ENCODE measurements at regions not wholly inside any gene's neighbourhood (a gene's known extent, or its start where the extent isn't known, plus 50 kb on each side); places are given as distances from the start of the nearest gene placed in this dataset.

GRCh38 chr4:171478181-171478580, 335.0 kb upstream of the GALNTL6 start:
- ChIA-PET CTCF (ENCODE audit: low intra/inter-chr PET ratio) (no interaction called here), POLR2A (no interaction called here)
- no peak for FAIRE-seq
- no peak overlapping the region for H3K4me3 ChIP-seq
- BruUV-seq (replicated peaks): no TSS peak
- H3K9me3 ChIP-seq (replicated peaks; ENCODE audit: control insufficient read depth, insufficient read depth, low read depth, low read length): no peaks in the 10 kb centered on the region
- H3K27me3 ChIP-seq (ENCODE audit: control insufficient read depth in 2 of 2, insufficient read depth in 2 of 2, low read length in 2 of 2): no peaks in the 10 kb centered on the region
- no peak overlapping the region for H3K9ac ChIP-seq (ENCODE audit: insufficient read depth in 1 of 2, low read depth in 2 of 2, low read length in 2 of 2)
- no peaks in the 10 kb centered on the region for H4K20me1 ChIP-seq (replicated peaks; ENCODE audit: control insufficient read depth, insufficient read depth, low read length)
- ATAC-seq: no peak
- H3K79me2 ChIP-seq (ENCODE audit: control insufficient read depth, insufficient read depth, low read length): no peaks in the 10 kb centered on the region
- no peak overlapping the region for H2AFZ ChIP-seq (ENCODE audit: low read depth, low read length)
- WGBS (ENCODE audit: insufficient coverage, low coverage, missing lambda C conversion rate): 0% methylated on average over 1 of the region's 1 CpG
- no peaks in the 10 kb centered on the region for H3K36me3 ChIP-seq (ENCODE audit: control insufficient read depth, insufficient read depth, low read length)
- in situ Hi-C loops (cut with MboI): no loop called here
- DNase-seq (ENCODE audit: extremely low read depth in 1 of 4, low spot score in 3 of 4): no peak
- intact Hi-C loops (cut with micrococcal nuclease): no loop called here
- no peaks in the 10 kb centered on the region for H3K9me1 ChIP-seq (ENCODE audit: control insufficient read depth, insufficient read depth, low read length)
- TF ChIP-seq NCOA1 (IDR thresholded peaks at IDR 0.05; ENCODE audit: low read depth) (no peak), BRF2 (IDR thresholded peaks at IDR 0.05; ENCODE audit: borderline replicate concordance, insufficient read depth, insufficient read length) (no peak), E2F4 (CRISPR knock-in tag; IDR thresholded peaks at IDR 0.05; ENCODE audit: low read depth) (no peak), ZNF766 (CRISPR knock-in tag; conservative IDR thresholded peaks at IDR 0.05) (no peak), ZNF23 (CRISPR knock-in tag; IDR thresholded peaks at IDR 0.05) (no peak), ZNF197 (CRISPR knock-in tag; IDR thresholded peaks at IDR 0.05; ENCODE audit: low read depth) (no peak), SMAD1 (IDR thresholded peaks at IDR 0.05; ENCODE audit: low read depth, low read length, partially characterized antibody) (no peak), ZBTB8A (IDR thresholded peaks at IDR 0.05; ENCODE audit: partially characterized antibody) (no peak), C11orf30 (IDR thresholded peaks at IDR 0.05; ENCODE audit: low read depth) (no peak), KLF6 (CRISPR knock-in tag; IDR thresholded peaks at IDR 0.05; ENCODE audit: borderline replicate concordance) (no peak), KDM5B (IDR thresholded peaks at IDR 0.05; ENCODE audit: insufficient replicate concordance, low read depth, low read length) (no peak), TAF15 (IDR thresholded peaks at IDR 0.05; ENCODE audit: low read depth, low read length) (no peak), HDAC8 (tag; IDR thresholded peaks at IDR 0.05) (no peak), CTBP1 (IDR thresholded peaks at IDR 0.05; ENCODE audit: borderline replicate concordance) (no peak), THRA (IDR thresholded peaks at IDR 0.05) (no peak), RNF219 (CRISPR knock-in tag; IDR thresholded peaks at IDR 0.05) (no peak), TEAD4 (IDR thresholded peaks at IDR 0.05; ENCODE audit: low read length) (no peak), TEAD4 (CRISPR knock-in tag; IDR thresholded peaks at IDR 0.05; ENCODE audit: borderline replicate concordance) (no peak)
- no peaks in the 10 kb centered on the region for H3K4me1 ChIP-seq (replicated peaks in 1 of 2; ENCODE audit: control insufficient read depth in 2 of 2, insufficient read depth in 2 of 2, low read length in 2 of 2)
- H3K4me2 ChIP-seq (ENCODE audit: insufficient read depth, low read length): no peak overlapping the region
- no peak overlapping the region for H3K27ac ChIP-seq (ENCODE audit: extremely low read depth, low read depth, low read length)

Measured in K562 (cell line).